K562 (cell line): ENCODE measurements at regions not wholly inside any gene's neighbourhood (a gene's known extent, or its start where the extent isn't known, plus 50 kb on each side); places are given as distances from the start of the nearest gene placed in this dataset.

ENCODE experiments used
- ATAC-seq: fragments of 200-7000 bp; cut with Tn5 transposase; 3 replicates; pipeline ENCODE4 v1.9.1; 2020; ENCODE audit warnings: moderate library complexity
- BruUV-seq: library from RNA; stranded (reverse); fragments of 400-500 nt; replicated peaks from 2 replicates; lab custom pipeline; 2021; lab: Mats Ljungman, UMichigan
- CTCF ChIA-PET: fragments of 300-600 bp; formaldehyde crosslinking; extraction: SDS; loops from one replicate; lab custom pipeline; 2021; ENCODE audit warnings: low intra/inter-chr PET ratio; lab: Yijun Ruan, JAX
- POLR2A ChIA-PET: fragments of 300-600, 350-650 bp; sonication (Branson Sonifier 250); formaldehyde crosslinking; extraction: SDS; loops from one replicate; lab custom pipeline; 2021; ENCODE audit warnings: antibody characterized with exemption, inconsistent platforms; lab: Yijun Ruan, JAX
- DNase-seq, 4 experiments: peaks; one replicate each; pipeline versions ENCODE4 v3.0.0 to v3.0.0-alpha.2; 2011 to 2018; ENCODE audit warnings: low spot score in 3 of 4, mixed read lengths in 3 of 4; ENCODE audit errors: extremely low read depth in 1 of 4
- FAIRE-seq: peaks from 2 replicates; lab custom pipeline; 2011; peaks lifted over from hg19 to GRCh38; lab: Jason Lieb, UNC
- H2AFZ ChIP-seq: 2 replicates; pipeline ENCODE4 v1.6.0; 2011; ENCODE audit warnings: low read depth, low read length, control low read depth, inconsistent platforms
- H3K27ac ChIP-seq: fragments of 200-600 bp; 3 replicates; pipeline ENCODE4 v1.8.0; 2011; ENCODE audit warnings: low read depth, mild to moderate bottlenecking, control low read depth, inconsistent platforms, low read length, moderate library complexity, mixed read lengths; ENCODE audit errors: extremely low read depth
- H3K27me3 ChIP-seq, 2 experiments: fragments of 300-600 bp in 1 of 2; 2 replicates in 1 of 2; 3 replicates in 1 of 2; pipeline versions ENCODE4 v1.6.0 to v1.8.0; 2011; ENCODE audit warnings: inconsistent platforms in 2 of 2, low read length in 2 of 2, mild to moderate bottlenecking in 1 of 2, mixed read lengths in 1 of 2, moderate library complexity in 1 of 2; ENCODE audit not compliant: control insufficient read depth in 2 of 2, insufficient read depth in 2 of 2
- H3K36me3 ChIP-seq: fragments of 300-600 bp; 3 replicates; pipeline ENCODE4 v1.8.0; 2011; ENCODE audit warnings: mild to moderate bottlenecking, low read length, inconsistent platforms; ENCODE audit not compliant: control insufficient read depth, insufficient read depth
- H3K4me1 ChIP-seq, 2 experiments: fragments of 200-600 bp in 1 of 2; replicated peaks in 1 of 2; 2 replicates in 1 of 2; 3 replicates in 1 of 2; pipeline versions ENCODE4 v1.5.1 to v1.8.0; 2011; ENCODE audit warnings: inconsistent platforms in 2 of 2, low read length in 2 of 2, mild to moderate bottlenecking in 1 of 2, mixed read lengths in 1 of 2, moderate library complexity in 1 of 2; ENCODE audit not compliant: control insufficient read depth in 2 of 2, insufficient read depth in 2 of 2
- H3K4me2 ChIP-seq: 2 replicates; pipeline ENCODE4 v1.6.1; 2011; ENCODE audit warnings: low read length, control low read depth, inconsistent platforms, mixed read lengths; ENCODE audit not compliant: insufficient read depth
- H3K4me3 ChIP-seq: fragments of 200-600 bp; sonication (generic), shearing (Covaris generic); 2 replicates; pipeline ENCODE4 v1.5.1; 2016; ENCODE audit warnings: control low read depth, inconsistent platforms
- H3K79me2 ChIP-seq: fragments of 200-600 bp; 3 replicates; pipeline ENCODE4 v1.8.0; 2011; ENCODE audit warnings: low read length, inconsistent platforms; ENCODE audit not compliant: control insufficient read depth, insufficient read depth
- H3K9ac ChIP-seq, 2 experiments: 2 replicates each; pipeline versions ENCODE4 v1.6.0 to v1.6.1; 2011; ENCODE audit warnings: low read depth in 2 of 2, low read length in 2 of 2, control low read depth in 1 of 2, inconsistent platforms in 1 of 2, mild to moderate bottlenecking in 1 of 2, mixed read lengths in 1 of 2; ENCODE audit not compliant: insufficient read depth in 1 of 2
- H3K9me1 ChIP-seq: one replicate; pipeline ENCODE4 v1.6.0; 2011; ENCODE audit warnings: inconsistent platforms, mild to moderate bottlenecking, low read length, moderate library complexity; ENCODE audit not compliant: control insufficient read depth, insufficient read depth
- H3K9me3 ChIP-seq: replicated peaks from 2 replicates; pipeline ENCODE4 v1.5.1; 2011; ENCODE audit warnings: low read depth, low read length, inconsistent platforms; ENCODE audit not compliant: control insufficient read depth, insufficient read depth
- H4K20me1 ChIP-seq: replicated peaks from 2 replicates; pipeline ENCODE4 v1.6.1; 2011; ENCODE audit warnings: low read length, inconsistent platforms, mixed read lengths; ENCODE audit not compliant: control insufficient read depth, insufficient read depth
- ARHGAP35 ChIP-seq: fragments of 450-650 bp; IDR thresholded peaks from 2 replicates; pipeline ENCODE4 v1.6.1; 2018; ENCODE audit not compliant: partially characterized antibody
- CCNT2 ChIP-seq: IDR thresholded peaks from 2 replicates; pipeline ENCODE4 v1.6.1; 2011; ENCODE audit warnings: borderline replicate concordance, low read depth, mild to moderate bottlenecking, moderate library complexity, mixed read lengths, low read length; ENCODE audit not compliant: insufficient read length; ENCODE audit errors: extremely low read depth
- RBM39 ChIP-seq: fragments of 200-400 bp; formaldehyde crosslinking; optimal IDR thresholded peaks from 2 replicates; pipeline ENCODE3; 2018; ENCODE audit warnings: low read depth, low read length
- YBX1 ChIP-seq: fragments of 450-650 bp; IDR thresholded peaks from 2 replicates; pipeline ENCODE4 v1.7.1; 2016; ENCODE audit warnings: mild to moderate bottlenecking
- WGBS: fragments of 100-300 bp; shearing (Covaris generic); methylation state at CpG from one replicate; pipeline ENCODE4 v1.1.6; 2016; ENCODE audit warnings: low coverage, mixed read lengths; ENCODE audit not compliant: insufficient coverage; ENCODE audit errors: missing lambda C conversion rate; 5-methylcytosine and 5-hydroxymethylcytosine counted together
- in situ Hi-C: fragments of 300-500 bp; cut with MboI; formaldehyde crosslinking; loops from 4 replicates; pipeline ENCODE4 v1.15.0; 2018; ENCODE audit warnings: inconsistent platforms, mixed read lengths
- intact Hi-C: fragments of 100-400 bp; cut with micrococcal nuclease; formaldehyde crosslinking; loops from 2 replicates; pipeline ENCODE4 v1.14.2; 2022
- TF ChIP-seq, protein P1 (sequence below): fragments of 450-650 bp; conservative IDR thresholded peaks from 2 replicates; pipeline ENCODE4 v1.6.1; 2016; ENCODE audit warnings: missing genetic modification characterization, low read depth, mild to moderate bottlenecking, control low read depth, missing compliant biosample characterization
- TF ChIP-seq, protein P2 (sequence below): fragments of 250-450 bp; sonication (Bioruptor Pico); IDR thresholded peaks from 2 replicates; pipeline ENCODE4 v1.4.0; 2020; ENCODE audit warnings: mild to moderate bottlenecking, moderate library complexity
- TF ChIP-seq, protein P3 (sequence below): fragments of 250-450 bp; sonication (Bioruptor Pico); IDR thresholded peaks from 2 replicates; pipeline ENCODE4 v1.4.0; 2020

DNA sequence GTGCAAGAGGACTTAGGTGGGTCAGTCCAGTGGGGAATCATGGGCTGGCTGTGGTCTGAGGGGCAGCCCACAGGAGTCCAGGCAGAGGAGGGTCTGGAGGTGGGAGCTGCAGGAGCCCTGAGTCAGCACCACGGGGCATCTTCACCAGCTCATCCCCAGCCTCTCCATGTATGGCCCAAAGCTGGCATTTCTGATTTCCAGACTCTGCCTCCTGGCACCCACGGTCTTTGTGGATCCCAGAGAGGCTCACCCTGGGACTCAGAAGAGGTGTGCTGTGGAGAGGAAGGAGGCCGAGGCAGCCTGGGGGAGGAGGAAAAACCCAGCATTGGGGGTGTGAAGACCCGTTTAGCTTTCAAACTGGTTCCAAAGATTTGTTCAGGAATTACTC, 64.5 kb upstream of the KLF13 start:
- TF ChIP-seq, protein P1, sequence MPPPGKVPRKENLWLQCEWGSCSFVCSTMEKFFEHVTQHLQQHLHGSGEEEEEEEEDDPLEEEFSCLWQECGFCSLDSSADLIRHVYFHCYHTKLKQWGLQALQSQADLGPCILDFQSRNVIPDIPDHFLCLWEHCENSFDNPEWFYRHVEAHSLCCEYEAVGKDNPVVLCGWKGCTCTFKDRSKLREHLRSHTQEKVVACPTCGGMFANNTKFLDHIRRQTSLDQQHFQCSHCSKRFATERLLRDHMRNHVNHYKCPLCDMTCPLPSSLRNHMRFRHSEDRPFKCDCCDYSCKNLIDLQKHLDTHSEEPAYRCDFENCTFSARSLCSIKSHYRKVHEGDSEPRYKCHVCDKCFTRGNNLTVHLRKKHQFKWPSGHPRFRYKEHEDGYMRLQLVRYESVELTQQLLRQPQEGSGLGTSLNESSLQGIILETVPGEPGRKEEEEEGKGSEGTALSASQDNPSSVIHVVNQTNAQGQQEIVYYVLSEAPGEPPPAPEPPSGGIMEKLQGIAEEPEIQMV (tag), result no peak
- TF ChIP-seq, protein P2, sequence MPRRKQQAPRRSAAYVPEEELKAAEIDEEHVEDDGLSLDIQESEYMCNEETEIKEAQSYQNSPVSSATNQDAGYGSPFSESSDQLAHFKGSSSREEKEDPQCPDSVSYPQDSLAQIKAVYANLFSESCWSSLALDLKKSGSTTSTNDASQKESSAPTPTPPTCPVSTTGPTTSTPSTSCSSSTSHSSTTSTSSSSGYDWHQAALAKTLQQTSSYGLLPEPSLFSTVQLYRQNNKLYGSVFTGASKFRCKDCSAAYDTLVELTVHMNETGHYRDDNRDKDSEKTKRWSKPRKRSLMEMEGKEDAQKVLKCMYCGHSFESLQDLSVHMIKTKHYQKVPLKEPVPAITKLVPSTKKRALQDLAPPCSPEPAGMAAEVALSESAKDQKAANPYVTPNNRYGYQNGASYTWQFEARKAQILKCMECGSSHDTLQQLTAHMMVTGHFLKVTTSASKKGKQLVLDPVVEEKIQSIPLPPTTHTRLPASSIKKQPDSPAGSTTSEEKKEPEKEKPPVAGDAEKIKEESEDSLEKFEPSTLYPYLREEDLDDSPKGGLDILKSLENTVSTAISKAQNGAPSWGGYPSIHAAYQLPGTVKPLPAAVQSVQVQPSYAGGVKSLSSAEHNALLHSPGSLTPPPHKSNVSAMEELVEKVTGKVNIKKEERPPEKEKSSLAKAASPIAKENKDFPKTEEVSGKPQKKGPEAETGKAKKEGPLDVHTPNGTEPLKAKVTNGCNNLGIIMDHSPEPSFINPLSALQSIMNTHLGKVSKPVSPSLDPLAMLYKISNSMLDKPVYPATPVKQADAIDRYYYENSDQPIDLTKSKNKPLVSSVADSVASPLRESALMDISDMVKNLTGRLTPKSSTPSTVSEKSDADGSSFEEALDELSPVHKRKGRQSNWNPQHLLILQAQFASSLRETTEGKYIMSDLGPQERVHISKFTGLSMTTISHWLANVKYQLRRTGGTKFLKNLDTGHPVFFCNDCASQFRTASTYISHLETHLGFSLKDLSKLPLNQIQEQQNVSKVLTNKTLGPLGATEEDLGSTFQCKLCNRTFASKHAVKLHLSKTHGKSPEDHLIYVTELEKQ (CRISPR knock-in tag), result no peak
- no peak for TF ChIP-seq YBX1
- no peak for TF ChIP-seq CCNT2
- no peak for TF ChIP-seq RBM39
- TF ChIP-seq, protein P3, sequence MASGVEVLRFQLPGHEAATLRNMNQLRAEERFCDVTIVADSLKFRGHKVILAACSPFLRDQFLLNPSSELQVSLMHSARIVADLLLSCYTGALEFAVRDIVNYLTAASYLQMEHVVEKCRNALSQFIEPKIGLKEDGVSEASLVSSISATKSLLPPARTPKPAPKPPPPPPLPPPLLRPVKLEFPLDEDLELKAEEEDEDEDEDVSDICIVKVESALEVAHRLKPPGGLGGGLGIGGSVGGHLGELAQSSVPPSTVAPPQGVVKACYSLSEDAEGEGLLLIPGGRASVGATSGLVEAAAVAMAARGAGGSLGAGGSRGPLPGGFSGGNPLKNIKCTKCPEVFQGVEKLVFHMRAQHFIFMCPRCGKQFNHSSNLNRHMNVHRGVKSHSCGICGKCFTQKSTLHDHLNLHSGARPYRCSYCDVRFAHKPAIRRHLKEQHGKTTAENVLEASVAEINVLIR (CRISPR knock-in tag), result no peak
- TF ChIP-seq ARHGAP35, result no peak
- Histone ChIP-seq H3K9ac (no peak overlapping the region; a peak in 1 of 4 replicates), H3K36me3 (no peaks in the 10 kb centered on the region), H3K4me3 (no peak overlapping the region), H2AFZ (no peak overlapping the region), H3K27ac (no peak overlapping the region), H3K9me3 (no peaks in the 10 kb centered on the region), H3K9me1 (no peaks in the 10 kb centered on the region), H3K4me2 (no peak overlapping the region), H3K27me3 (peaks cover 0 to 7% of the 10 kb centered on the region in 2 experiments; a peak in 1 of 5 replicates), H3K79me2 (no peaks in the 10 kb centered on the region), H3K4me1 (peaks cover 2 to 27% of the 10 kb centered on the region in 2 experiments; a peak in 4 of 5 replicates), H4K20me1 (no peaks in the 10 kb centered on the region)
- POLR2A ChIA-PET, result interaction anchor here (1.1 to 1.5 kb wide), 2 partner anchors 9 kb away, joined by 3 to 5 read pairs; no protein-coding TSS in a partner anchor
- WGBS, result 0% methylated on average over 3 of the region's 4 CpGs
- no TSS peak for BruUV-seq
- intact Hi-C loops, result no loop called here
- no peak for DNase-seq
- no peak for ATAC-seq
- in situ Hi-C loops, result no loop called here
- FAIRE-seq, result no peak
- CTCF ChIA-PET, result no interaction called here
